Kidney tubule cell (primary cell): ENCODE measurements at regions not wholly inside any gene's neighbourhood (a gene's known extent, or its start where the extent isn't known, plus 50 kb on each side); places are given as distances from the start of the nearest gene placed in this dataset.
"Not testable (repeated sequence)": the region's sequence is repeated elsewhere in the genome, so short reads cannot be mapped to it uniquely, and the experiment has no call there.

ENCODE experiments used
- DNase-seq: peaks from one replicate; pipeline ENCODE4 v3.0.0-alpha.2; 2018; ENCODE audit warnings: low spot score

DNA sequence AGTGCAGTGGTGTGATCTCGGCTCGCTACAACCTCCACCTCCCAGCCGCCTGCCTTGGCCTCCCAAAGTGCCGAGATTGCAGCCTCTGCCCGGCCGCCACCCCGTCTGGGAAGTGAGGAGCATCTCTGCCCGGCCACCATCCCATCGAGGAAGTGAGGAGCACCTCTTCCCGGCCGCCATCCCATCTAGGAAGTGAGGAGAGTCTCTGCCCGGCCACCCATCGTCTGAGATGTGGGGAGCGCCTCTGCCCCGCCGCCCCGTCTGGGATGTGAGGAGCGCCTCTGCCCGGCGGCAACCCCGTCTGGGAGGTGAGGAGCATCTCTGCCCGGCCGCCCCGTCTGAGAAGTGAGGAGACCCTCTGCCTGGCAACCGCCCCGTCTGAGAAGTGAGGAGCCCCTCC lies 88.5 kb upstream of the DCAF12L1 start:
- DNase-seq, result not testable (repeated sequence)

- DNase-seq, result peak; percentile 80
Observed at GRCh38 chrX:126655061-126655460, 102.4 kb upstream of the DCAF12L1 start.

GRCh38 chrX:126658447-126658846 lies 105.8 kb upstream of the DCAF12L1 start:
- DNase-seq, result peak; percentile 51

DNA sequence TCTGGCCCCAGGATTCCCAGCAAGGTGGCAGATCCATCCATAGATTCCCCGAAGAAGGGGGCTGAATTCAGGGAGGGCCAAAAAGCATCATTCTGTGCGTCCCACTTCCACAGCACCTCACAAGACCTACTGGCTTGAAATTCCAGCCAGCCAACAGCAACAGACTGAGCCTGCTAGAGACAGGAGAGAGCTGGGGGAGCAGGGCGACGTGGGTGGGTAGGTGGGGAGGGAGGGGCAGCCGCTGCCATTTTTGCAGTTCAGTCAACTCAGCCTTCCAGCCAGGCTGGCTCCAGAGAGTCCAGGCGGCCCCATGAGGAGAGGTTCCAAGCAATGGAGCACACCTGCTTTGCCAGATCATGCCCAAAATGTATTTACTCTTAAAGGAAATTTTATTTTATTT lies 117.6 kb upstream of the DCAF12L1 start:
- DNase-seq, result no peak

DNA sequence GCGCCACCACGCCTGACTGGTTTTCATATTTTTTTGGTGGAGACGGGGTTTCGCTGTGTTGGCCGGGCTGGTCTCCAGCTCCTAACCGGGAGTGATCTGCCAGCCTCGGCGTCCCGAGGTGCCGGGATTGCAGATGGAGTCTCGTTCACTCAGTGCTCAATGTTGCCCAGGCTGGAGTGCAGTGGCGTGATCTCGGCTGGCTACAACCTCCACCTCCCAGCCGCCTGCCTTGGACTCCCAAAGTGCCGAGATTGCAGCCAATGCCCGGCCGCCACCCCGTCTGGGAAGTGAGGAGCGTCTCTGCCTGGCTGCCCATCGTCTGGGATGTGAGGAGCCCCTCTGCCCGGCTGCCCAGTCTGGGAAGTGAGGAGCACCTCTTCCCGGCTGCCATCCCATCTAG lies 120.8 kb upstream of the DCAF12L1 start:
- DNase-seq, result not testable (repeated sequence)

DNA sequence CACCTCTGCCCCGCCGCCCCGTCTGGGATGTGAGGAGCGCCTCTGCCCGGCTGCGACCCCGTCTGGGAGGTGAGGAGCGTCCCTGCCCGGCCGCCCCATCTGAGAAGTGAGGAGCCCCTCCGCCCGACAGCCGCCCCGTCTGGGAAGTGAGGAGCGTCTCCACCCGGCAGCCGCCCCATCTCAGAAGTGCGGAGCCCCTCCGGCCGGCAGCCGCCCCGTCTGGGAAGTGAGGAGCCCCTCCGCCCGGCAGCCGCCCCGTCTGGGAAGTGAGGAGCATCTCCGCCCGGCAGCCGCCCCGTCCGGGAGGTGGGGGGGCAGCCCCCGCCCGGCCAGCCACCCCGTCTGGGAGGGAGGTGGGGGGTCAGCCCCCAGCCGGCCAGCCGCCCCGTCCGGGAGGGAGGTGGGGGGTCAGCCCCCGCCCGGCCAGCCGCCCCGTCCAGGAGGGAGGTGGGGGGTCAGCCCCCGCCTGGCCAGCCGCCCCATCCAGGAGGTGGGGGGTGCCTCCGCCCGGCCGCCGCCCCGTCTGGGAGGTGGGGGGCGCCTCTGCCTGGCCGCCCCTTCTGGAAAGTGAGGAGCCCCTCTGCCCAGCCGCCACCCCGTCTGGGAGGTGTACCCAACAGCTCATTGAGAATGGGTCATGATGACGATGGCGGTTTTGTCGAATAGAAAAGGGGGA lies 121.3 kb upstream of the DCAF12L1 start:
- DNase-seq, result not testable (repeated sequence)

GRCh38 chrX:126695375-126695896 lies 124.1 kb upstream of the PRR32 start:
- DNase-seq, result no peak

DNA sequence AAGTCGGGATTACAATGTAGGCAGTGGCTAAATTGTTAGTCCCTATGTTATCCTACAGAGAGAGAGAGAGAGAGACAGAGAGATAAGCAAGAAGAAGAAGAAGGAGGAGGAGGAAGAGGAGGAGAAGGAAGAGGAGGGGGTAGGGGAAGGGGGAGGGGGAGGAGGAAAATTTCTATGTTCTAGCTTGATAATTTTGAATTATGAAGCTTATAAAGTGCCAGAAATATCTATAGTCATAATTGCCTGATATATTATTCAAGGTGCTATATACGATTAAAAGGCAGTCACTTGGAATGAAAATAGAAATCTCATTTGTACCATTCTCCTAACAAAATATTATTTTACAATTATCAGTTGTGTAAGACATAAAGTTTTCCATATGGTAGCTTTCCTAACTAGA lies 122.4 kb upstream of the PRR32 start:
- no peak for DNase-seq

DNA sequence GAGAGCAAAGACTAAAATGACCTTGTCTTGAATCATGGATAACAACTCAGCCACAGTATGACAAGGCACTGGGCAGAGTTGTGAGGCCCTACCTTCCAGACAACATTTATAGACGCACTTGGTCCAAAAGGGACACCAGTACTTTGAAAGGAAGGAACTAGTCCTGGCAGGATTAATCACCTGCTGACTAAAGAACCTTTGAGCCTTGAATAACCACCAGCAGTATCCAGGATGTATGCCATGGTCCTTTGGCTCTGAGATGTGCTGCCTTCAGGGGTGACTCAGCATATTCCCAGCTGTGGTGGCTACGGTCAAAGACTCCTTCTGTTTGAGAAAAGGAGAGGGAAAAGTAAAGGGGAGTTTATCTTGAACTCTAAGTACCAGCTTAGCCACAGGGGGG lies 118.1 kb upstream of the PRR32 start:
- peak; percentile 78 for DNase-seq

- DNase-seq, result no peak
Observed at GRCh38 chrX:126718440-126718839, 101.1 kb upstream of the PRR32 start.

DNA sequence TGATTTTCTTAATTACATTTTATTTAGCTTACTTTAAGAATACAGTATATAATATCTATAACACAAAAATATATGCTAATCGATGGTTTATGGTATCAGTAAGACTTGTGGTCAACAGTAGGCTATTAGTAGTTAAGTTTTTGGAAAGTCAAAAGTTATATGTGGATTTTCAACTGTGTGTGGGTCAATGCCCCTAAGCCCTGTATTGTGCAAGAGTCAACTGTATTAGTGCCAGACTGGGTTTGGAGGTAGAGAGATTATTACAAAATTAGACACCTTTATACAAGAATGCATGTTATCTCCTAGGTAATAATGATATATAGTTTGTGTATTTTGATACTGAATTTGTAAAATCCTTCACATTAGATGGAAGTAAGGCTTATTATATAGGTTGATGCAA lies 100.3 kb upstream of the PRR32 start:
- DNase-seq, result no peak

DNA sequence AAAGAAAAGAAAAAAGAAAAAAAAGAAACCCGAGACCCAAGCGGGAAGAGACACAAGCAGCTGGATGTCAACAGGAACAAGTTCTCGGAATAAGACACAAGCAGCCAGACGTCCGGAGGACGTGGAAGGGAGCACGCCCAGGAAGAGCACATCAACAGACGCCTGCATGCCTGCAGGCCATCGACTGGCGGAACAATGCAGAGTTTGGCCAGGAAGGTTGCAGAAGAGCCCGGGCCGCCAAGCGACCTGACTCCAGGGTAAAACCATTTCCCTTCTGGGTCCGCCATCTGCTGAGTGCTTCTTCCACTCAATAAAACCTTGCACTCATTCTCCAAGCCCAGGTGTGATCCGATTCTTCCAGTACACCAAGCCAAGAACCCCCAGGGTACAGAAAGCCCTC lies 95.6 kb upstream of the PRR32 start:
- no peak for DNase-seq

GRCh38 chrX:126733874-126734273 lies 85.7 kb upstream of the PRR32 start:
- DNase-seq, result no peak
